ENCODE measurements at regions not wholly inside any gene's neighbourhood (a gene's known extent, or its start where the extent isn't known, plus 50 kb on each side); places are given as distances from the start of the nearest gene placed in this dataset.

- H3K4me1 Mint-ChIP-seq (ENCODE audit: insufficient read depth, unreplicated experiment) = peaks cover 17% of the 10 kb centered on the region
- no peaks in the 10 kb centered on the region for H3K36me3 Mint-ChIP-seq (ENCODE audit: insufficient read depth, unreplicated experiment)
- H3K4me3 Mint-ChIP-seq (ENCODE audit: unreplicated experiment) = peak overlapping the region; percentile 19
- TF ChIP-seq CTCF (IDR thresholded peaks at IDR 0.05; ENCODE audit: unreplicated experiment) = no peak
- POLR2A ChIA-PET = interaction anchor here (0.6 to 1.3 kb wide), 2 partner anchors 11 to 523 kb away, joined by 3 to 6 read pairs; no protein-coding TSS in a partner anchor
- CTCF ChIA-PET = interaction anchor here (2.0 kb wide), 1 partner anchor 22 kb away, joined by 8 read pairs; no protein-coding TSS in a partner anchor
- peak; percentile 56 for DNase-seq (ENCODE audit: unreplicated experiment)
- intact Hi-C loops (cut with micrococcal nuclease) = no loop called here
- peaks cover 4% of the 10 kb centered on the region for H3K9me3 Mint-ChIP-seq (ENCODE audit: unreplicated experiment)
- H3K27ac Mint-ChIP-seq (ENCODE audit: low read depth, unreplicated experiment) = peak overlapping the region; percentile 61
- H3K27me3 Mint-ChIP-seq (ENCODE audit: insufficient read depth, unreplicated experiment) = no peaks in the 10 kb centered on the region
- no TSS peak for BruUV-seq (replicated peaks)
These were observed 451.9 kb downstream of the ETS1 start for GRCh38 chr11:128135451-128135850.

GRCh38 chr11:128133501-128133900 is 453.9 kb downstream of the ETS1 start:
- no peak for TF ChIP-seq CTCF (IDR thresholded peaks at IDR 0.05; ENCODE audit: unreplicated experiment)
- H3K4me3 Mint-ChIP-seq (ENCODE audit: unreplicated experiment) = no peak overlapping the region
- CTCF ChIA-PET = interaction anchor here (0.6 to 1.0 kb wide), 5 partner anchors 17 to 639 kb away, joined by 3 to 4 read pairs (median 3); no protein-coding TSS in a partner anchor
- H3K4me1 Mint-ChIP-seq (ENCODE audit: insufficient read depth, unreplicated experiment) = peaks cover 17% of the 10 kb centered on the region
- BruUV-seq (replicated peaks) = no TSS peak
- POLR2A ChIA-PET = interaction anchor here (0.6 kb wide), 1 partner anchor 24 kb away, joined by 3 read pairs; no protein-coding TSS in a partner anchor
- intact Hi-C loops (cut with micrococcal nuclease) = no loop called here
- no peak for DNase-seq (ENCODE audit: unreplicated experiment)
- H3K36me3 Mint-ChIP-seq (ENCODE audit: insufficient read depth, unreplicated experiment) = peaks cover 4% of the 10 kb centered on the region
- H3K27ac Mint-ChIP-seq (ENCODE audit: low read depth, unreplicated experiment) = no peak overlapping the region
- no peaks in the 10 kb centered on the region for H3K9me3 Mint-ChIP-seq (ENCODE audit: unreplicated experiment)
- H3K27me3 Mint-ChIP-seq (ENCODE audit: insufficient read depth, unreplicated experiment) = no peaks in the 10 kb centered on the region

- no peak for TF ChIP-seq CTCF (IDR thresholded peaks at IDR 0.05; ENCODE audit: unreplicated experiment)
- Mint-ChIP-seq H3K4me3 (ENCODE audit: unreplicated experiment) (no peak overlapping the region), H3K27ac (ENCODE audit: low read depth, unreplicated experiment) (no peak overlapping the region), H3K36me3 (ENCODE audit: insufficient read depth, unreplicated experiment) (peaks cover 4% of the 10 kb centered on the region), H3K9me3 (ENCODE audit: unreplicated experiment) (no peaks in the 10 kb centered on the region), H3K27me3 (ENCODE audit: insufficient read depth, unreplicated experiment) (no peaks in the 10 kb centered on the region), H3K4me1 (ENCODE audit: insufficient read depth, unreplicated experiment) (peaks cover 7% of the 10 kb centered on the region)
- CTCF ChIA-PET = interaction anchor here (0.7 to 2.5 kb wide), 6 partner anchors 21 to 754 kb away, joined by 3 to 15 read pairs (median 4); no protein-coding TSS in a partner anchor
- intact Hi-C loops (cut with micrococcal nuclease) = no loop called here
- no TSS peak for BruUV-seq (replicated peaks)
- DNase-seq (ENCODE audit: unreplicated experiment) = no peak
- POLR2A ChIA-PET = interaction anchor here (0.6 kb wide), 1 partner anchor 363 kb away, joined by 3 read pairs; no protein-coding TSS in a partner anchor
These were observed 457.3 kb downstream of the ETS1 start for GRCh38 chr11:128130052-128130451.

- Mint-ChIP-seq H3K4me1 (ENCODE audit: insufficient read depth, unreplicated experiment) (no peaks in the 10 kb centered on the region), H3K27me3 (ENCODE audit: insufficient read depth, unreplicated experiment) (no peaks in the 10 kb centered on the region), H3K4me3 (ENCODE audit: unreplicated experiment) (no peak overlapping the region), H3K9me3 (ENCODE audit: unreplicated experiment) (no peaks in the 10 kb centered on the region), H3K27ac (ENCODE audit: low read depth, unreplicated experiment) (no peak overlapping the region), H3K36me3 (ENCODE audit: insufficient read depth, unreplicated experiment) (peaks cover 4% of the 10 kb centered on the region)
- ChIA-PET CTCF (interaction anchor here (0.6 kb wide), 1 partner anchor 499 kb away, joined by 3 read pairs; no protein-coding TSS in a partner anchor), POLR2A (no interaction called here)
- DNase-seq (ENCODE audit: unreplicated experiment) = no peak
- no peak for TF ChIP-seq CTCF (IDR thresholded peaks at IDR 0.05; ENCODE audit: unreplicated experiment)
- no TSS peak for BruUV-seq (replicated peaks)
- intact Hi-C loops (cut with micrococcal nuclease) = no loop called here
These were observed 461.6 kb downstream of the ETS1 start for GRCh38 chr11:128125723-128126122.

Data from MCF 10A (cell line).